Neural crest cell (in vitro differentiated cells): ENCODE measurements at regions not wholly inside any gene's neighbourhood (a gene's known extent, or its start where the extent isn't known, plus 50 kb on each side); places are given as distances from the start of the nearest gene placed in this dataset.

Experiments
- DNase-seq: peaks from one replicate; pipeline ENCODE4 v3.0.0; 2021; ENCODE audit warnings: low read depth, mixed read lengths, low spot score
- H3K27ac Mint-ChIP-seq: one replicate; pipeline ENCODE4 v1.8.0; 2021; ENCODE audit warnings: mild to moderate bottlenecking, mixed read lengths; ENCODE audit not compliant: unreplicated experiment
- H3K27me3 Mint-ChIP-seq: 2 replicates; pipeline ENCODE4 v1.8.0; 2021; ENCODE audit warnings: low read depth, mild to moderate bottlenecking, mixed read lengths
- H3K36me3 Mint-ChIP-seq: 2 replicates; pipeline ENCODE4 v1.8.0; 2021; ENCODE audit warnings: low read depth, mild to moderate bottlenecking, mixed read lengths
- H3K4me1 Mint-ChIP-seq: 2 replicates; pipeline ENCODE4 v1.8.0; 2021; ENCODE audit warnings: mixed read lengths
- H3K4me3 Mint-ChIP-seq: one replicate; pipeline ENCODE4 v1.8.0; 2021; ENCODE audit warnings: mild to moderate bottlenecking, mixed read lengths
- H3K9me3 Mint-ChIP-seq: 2 replicates; pipeline ENCODE4 v1.8.0; 2021; ENCODE audit warnings: mixed read lengths
- CTCF ChIP-seq: fragments of 200-600 bp; sonication (generic); conservative IDR thresholded peaks from 2 replicates; pipeline ENCODE4 v1.5.0; 2021; ENCODE audit warnings: antibody characterized with exemption, mild to moderate bottlenecking

DNA sequence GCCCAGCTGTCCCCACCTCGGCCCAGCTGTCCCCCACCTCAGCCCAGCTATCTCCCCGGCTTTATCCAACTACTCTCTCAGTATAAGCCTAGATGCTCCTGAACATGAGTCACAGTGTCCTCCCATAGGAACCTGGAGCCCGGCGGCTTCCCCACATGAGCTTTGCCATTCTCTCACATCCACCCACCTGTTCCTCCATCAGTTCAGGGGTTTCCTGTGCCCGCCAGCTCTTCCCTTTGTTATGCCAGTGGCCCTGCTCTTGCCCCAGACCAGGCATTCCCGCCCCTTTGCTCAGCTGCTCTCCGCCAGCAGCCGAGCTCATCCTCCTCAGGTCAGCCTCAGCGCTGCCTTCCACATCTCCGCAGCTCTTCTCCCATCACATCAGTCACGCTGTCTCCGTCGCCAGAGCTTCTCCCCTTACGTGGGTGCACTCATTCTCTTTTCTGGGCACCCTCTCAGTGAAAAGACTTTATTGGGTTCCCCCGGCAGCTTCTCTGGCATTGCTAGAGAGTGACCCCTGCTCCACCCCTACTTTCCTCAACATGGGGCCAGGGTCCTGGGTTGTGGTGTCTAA lies 89.5 kb upstream of the CSF3R start:
- peaks cover 42% of the 10 kb centered on the region for H3K27me3 Mint-ChIP-seq
- no peak overlapping the region for H3K4me3 Mint-ChIP-seq
- no peaks in the 10 kb centered on the region for H3K9me3 Mint-ChIP-seq
- H3K27ac Mint-ChIP-seq = no peak overlapping the region
- no peak for DNase-seq
- no peak for TF ChIP-seq CTCF
- H3K36me3 Mint-ChIP-seq = no peaks in the 10 kb centered on the region
- no peaks in the 10 kb centered on the region for H3K4me1 Mint-ChIP-seq

- DNase-seq = no peak
- TF ChIP-seq CTCF = no peak
- no peaks in the 10 kb centered on the region for H3K4me1 Mint-ChIP-seq
- no peaks in the 10 kb centered on the region for H3K9me3 Mint-ChIP-seq
- H3K4me3 Mint-ChIP-seq = no peak overlapping the region
- no peak overlapping the region for H3K27ac Mint-ChIP-seq
- peaks cover 43% of the 10 kb centered on the region for H3K27me3 Mint-ChIP-seq
- H3K36me3 Mint-ChIP-seq = no peaks in the 10 kb centered on the region
Measured at GRCh38 chr1:36571106-36571505, 88.4 kb upstream of the CSF3R start.

DNA sequence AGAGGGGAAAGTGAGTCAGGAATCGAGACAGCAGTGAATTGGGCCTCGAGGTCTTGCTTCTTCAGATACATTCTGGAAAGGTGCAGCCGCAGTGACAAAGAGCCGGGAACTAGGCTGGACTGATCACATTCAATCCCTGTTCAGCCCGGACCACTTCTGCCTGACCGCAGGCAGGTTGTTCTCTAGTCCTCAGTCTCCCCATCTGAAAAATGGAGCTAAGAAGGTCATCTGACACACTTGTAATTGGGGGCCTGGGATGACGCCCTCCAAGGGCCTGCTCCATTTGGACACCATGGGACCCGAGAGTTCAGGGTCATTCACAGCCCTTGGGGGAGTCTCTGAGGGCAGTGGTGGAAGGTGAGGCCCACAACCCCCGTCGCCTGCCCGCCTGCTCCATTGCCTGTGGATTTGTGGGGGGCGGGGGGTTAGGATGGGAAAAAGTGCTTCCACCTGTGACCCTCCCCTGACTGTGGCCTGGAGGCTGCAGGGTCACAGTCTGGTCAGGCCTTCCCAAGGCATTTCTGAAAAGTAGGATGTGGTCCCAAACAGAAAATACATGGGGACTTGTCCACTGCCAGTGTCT lies 87.9 kb upstream of the CSF3R start:
- DNase-seq = no peak
- no peaks in the 10 kb centered on the region for H3K4me1 Mint-ChIP-seq
- TF ChIP-seq CTCF = no peak
- no peak overlapping the region for H3K27ac Mint-ChIP-seq
- H3K4me3 Mint-ChIP-seq = no peak overlapping the region
- peaks cover 41% of the 10 kb centered on the region for H3K27me3 Mint-ChIP-seq
- no peaks in the 10 kb centered on the region for H3K9me3 Mint-ChIP-seq
- H3K36me3 Mint-ChIP-seq = no peaks in the 10 kb centered on the region

DNA sequence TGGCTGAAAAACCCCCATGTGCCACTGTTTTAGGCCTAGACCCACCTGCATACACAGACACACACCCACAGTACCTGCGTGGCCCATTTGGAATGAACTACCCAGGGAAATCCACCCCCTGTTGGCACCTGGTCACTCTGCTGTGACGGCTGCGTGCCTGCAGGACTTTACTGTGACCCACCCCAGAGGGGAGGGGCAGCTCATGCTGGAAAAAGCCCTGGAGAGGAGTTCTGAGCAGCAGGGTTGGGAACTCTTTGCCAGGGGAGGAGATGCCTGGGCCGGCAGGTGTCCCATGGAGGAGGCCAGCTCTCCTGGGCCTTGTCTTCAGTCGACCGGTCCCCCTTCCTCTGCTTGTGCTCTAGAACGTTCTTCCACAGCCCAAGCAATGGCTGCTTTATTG lies 87.3 kb upstream of the CSF3R start:
- Mint-ChIP-seq H3K4me3 (no peak overlapping the region), H3K9me3 (no peaks in the 10 kb centered on the region), H3K27ac (no peak overlapping the region), H3K4me1 (no peaks in the 10 kb centered on the region), H3K27me3 (peaks cover 38% of the 10 kb centered on the region), H3K36me3 (no peaks in the 10 kb centered on the region)
- no peak for DNase-seq
- TF ChIP-seq CTCF = no peak

GRCh38 chr1:36567601-36568341 lies 85.1 kb upstream of the CSF3R start:
- Mint-ChIP-seq H3K27me3 (peaks cover 21% of the 10 kb centered on the region), H3K27ac (no peak overlapping the region), H3K9me3 (no peaks in the 10 kb centered on the region), H3K4me1 (no peaks in the 10 kb centered on the region), H3K4me3 (no peak overlapping the region), H3K36me3 (no peaks in the 10 kb centered on the region)
- DNase-seq = no peak
- no peak for TF ChIP-seq CTCF
